Smooth muscle cell (in vitro differentiated cells): ENCODE measurements at regions not wholly inside any gene's neighbourhood (a gene's known extent, or its start where the extent isn't known, plus 50 kb on each side); places are given as distances from the start of the nearest gene placed in this dataset.
"Not testable (repeated sequence)": the region's sequence is repeated elsewhere in the genome, so short reads cannot be mapped to it uniquely, and the experiment has no call there.

Experiments used
- DNase-seq: peaks from one replicate; lab custom pipeline; 2025; ENCODE audit not compliant: unreplicated experiment; lab: John Stamatoyannopoulos, UW
- H2AFZ ChIP-seq: fragments of 200-600 bp; sonication (generic); 2 replicates; pipeline ENCODE4 v1.6.0; 2016; ENCODE audit warnings: antibody characterized with exemption, low read depth, mild to moderate bottlenecking
- H3F3A ChIP-seq: fragments of 200-600 bp; sonication (generic); 2 replicates; pipeline ENCODE4 v1.6.0; 2017; ENCODE audit warnings: antibody characterized with exemption, low read depth
- H3K27ac ChIP-seq: fragments of 200-600 bp; sonication (generic); 2 replicates; pipeline ENCODE4 v1.5.1; 2016; ENCODE audit warnings: low read depth, mild to moderate bottlenecking
- H3K27me3 ChIP-seq: fragments of 200-600 bp; sonication (generic); 2 replicates; pipeline ENCODE4 v1.6.1; 2016; ENCODE audit warnings: low read depth, mild to moderate bottlenecking
- H3K36me3 ChIP-seq: fragments of 200-600 bp; sonication (generic); 2 replicates; pipeline ENCODE4 v1.5.1; 2016; ENCODE audit warnings: low read depth
- H3K4me1 ChIP-seq: fragments of 200-600 bp; sonication (generic); 2 replicates; pipeline ENCODE4 v1.5.1; 2016; ENCODE audit warnings: low read depth
- H3K4me2 ChIP-seq: fragments of 200-600 bp; sonication (generic); 2 replicates; pipeline ENCODE4 v1.6.0; 2016; ENCODE audit warnings: mild to moderate bottlenecking
- H3K4me3 ChIP-seq: fragments of 200-600 bp; sonication (generic); 2 replicates; pipeline ENCODE4 v1.5.1; 2016; ENCODE audit warnings: mild to moderate bottlenecking
- H3K79me2 ChIP-seq: fragments of 200-600 bp; sonication (generic); 2 replicates; pipeline ENCODE4 v1.6.0; 2016; ENCODE audit warnings: low read depth, mild to moderate bottlenecking
- H3K9ac ChIP-seq: fragments of 200-600 bp; sonication (generic); 2 replicates; pipeline ENCODE4 v1.6.0; 2016; ENCODE audit warnings: low read depth
- H3K9me3 ChIP-seq: fragments of 200-600 bp; sonication (generic); replicated peaks from 2 replicates; pipeline ENCODE4 v1.5.1; 2016; ENCODE audit warnings: low read depth
- H4K20me1 ChIP-seq: fragments of 200-600 bp; sonication (generic); 2 replicates; pipeline ENCODE4 v1.6.0; 2016; ENCODE audit warnings: low read depth
- WGBS: methylation state at CpG from one replicate; pipeline ENCODE4 v1.1.7; 2016; ENCODE audit warnings: low lambda C conversion rate; 5-methylcytosine and 5-hydroxymethylcytosine counted together
- TF ChIP-seq, protein P1 (sequence below): fragments of 200-600 bp; sonication (generic); IDR thresholded peaks from 2 replicates; pipeline ENCODE4 v1.5.1; 2017; ENCODE audit warnings: borderline replicate concordance, mild to moderate bottlenecking, antibody characterized with exemption; ENCODE audit not compliant: insufficient read depth, poor library complexity, severe bottlenecking

DNA sequence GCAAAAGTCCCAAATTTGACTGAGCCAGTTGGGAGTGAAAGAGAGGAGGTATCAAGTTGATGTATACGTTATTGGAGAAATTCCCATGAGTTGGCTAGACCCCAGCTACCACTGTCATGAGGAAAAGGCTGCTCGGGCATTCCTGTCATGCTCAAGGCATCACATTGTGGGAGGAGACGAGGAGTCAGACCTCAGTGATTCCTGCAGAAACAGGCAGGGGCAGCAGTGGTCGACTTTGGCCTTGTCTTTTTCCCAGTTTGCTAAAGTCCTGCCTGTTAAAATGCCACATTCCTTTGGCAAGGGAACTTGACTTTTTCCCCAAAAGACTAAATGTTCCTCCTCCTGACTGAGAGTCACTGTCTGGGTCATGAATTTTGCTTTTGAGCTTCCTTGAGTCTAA, 295.5 kb upstream of the HS3ST5 start:
- Histone ChIP-seq H3K36me3 (no peaks in the 10 kb centered on the region), H3K27ac (no peak overlapping the region), H3K9me3 (no peaks in the 10 kb centered on the region), H3K4me2 (no peak overlapping the region), H2AFZ (no peak overlapping the region), H4K20me1 (no peaks in the 10 kb centered on the region), H3K79me2 (no peaks in the 10 kb centered on the region), H3K4me3 (no peak overlapping the region), H3K9ac (no peak overlapping the region), H3F3A (no peaks in the 10 kb centered on the region), H3K4me1 (no peaks in the 10 kb centered on the region), H3K27me3 (no peaks in the 10 kb centered on the region)
- TF ChIP-seq, protein P1, sequence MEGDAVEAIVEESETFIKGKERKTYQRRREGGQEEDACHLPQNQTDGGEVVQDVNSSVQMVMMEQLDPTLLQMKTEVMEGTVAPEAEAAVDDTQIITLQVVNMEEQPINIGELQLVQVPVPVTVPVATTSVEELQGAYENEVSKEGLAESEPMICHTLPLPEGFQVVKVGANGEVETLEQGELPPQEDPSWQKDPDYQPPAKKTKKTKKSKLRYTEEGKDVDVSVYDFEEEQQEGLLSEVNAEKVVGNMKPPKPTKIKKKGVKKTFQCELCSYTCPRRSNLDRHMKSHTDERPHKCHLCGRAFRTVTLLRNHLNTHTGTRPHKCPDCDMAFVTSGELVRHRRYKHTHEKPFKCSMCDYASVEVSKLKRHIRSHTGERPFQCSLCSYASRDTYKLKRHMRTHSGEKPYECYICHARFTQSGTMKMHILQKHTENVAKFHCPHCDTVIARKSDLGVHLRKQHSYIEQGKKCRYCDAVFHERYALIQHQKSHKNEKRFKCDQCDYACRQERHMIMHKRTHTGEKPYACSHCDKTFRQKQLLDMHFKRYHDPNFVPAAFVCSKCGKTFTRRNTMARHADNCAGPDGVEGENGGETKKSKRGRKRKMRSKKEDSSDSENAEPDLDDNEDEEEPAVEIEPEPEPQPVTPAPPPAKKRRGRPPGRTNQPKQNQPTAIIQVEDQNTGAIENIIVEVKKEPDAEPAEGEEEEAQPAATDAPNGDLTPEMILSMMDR = no peak
- no peak for DNase-seq
- 35% methylated on average over 4 of the region's 4 CpGs for WGBS

DNA sequence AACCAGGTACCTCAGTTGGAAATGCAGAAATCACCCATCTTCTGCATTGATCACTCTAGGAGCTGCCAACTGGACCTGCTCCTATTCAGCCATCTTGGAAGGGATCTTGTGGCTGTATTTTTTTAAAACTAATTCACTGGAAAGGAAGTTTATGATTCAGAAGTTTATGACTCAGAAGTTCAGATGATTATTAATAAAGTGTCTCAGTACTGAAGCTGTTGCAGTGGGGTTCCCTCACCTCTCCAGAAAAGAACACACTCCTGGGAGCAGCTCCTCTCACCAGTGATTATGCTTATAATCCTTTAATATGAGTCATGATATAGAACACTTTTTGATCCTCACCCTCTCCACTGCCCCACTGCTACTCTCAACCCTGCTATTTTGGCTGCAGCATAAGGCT, 291.2 kb upstream of the HS3ST5 start:
- no peak overlapping the region for H3K4me2 ChIP-seq
- no peaks in the 10 kb centered on the region for H3F3A ChIP-seq

DNA sequence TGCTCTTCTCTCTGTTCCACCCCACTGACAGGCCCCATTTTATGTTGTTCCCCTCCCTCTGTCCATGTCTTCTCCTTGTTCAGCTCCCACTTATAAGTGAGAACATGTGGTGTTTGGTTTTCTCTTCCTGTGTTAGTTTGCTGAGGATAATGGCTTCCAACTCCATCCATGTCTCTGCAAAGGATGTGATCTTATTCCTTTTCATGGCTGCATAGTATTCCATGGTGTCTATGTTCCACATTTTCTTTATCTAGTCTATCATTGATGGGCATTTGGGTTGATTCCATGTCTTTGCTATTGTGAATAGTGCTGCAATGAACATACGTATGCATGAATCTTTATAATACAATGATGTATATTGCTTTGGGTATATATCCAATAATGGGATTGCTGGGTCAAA, 283.4 kb upstream of the HS3ST5 start:
- not testable (repeated sequence) for H3K4me1 ChIP-seq, H3K9ac ChIP-seq, H3K4me2 ChIP-seq, H3K27ac ChIP-seq, H3K27me3 ChIP-seq, H3K36me3 ChIP-seq, H3K4me3 ChIP-seq, H3F3A ChIP-seq, H4K20me1 ChIP-seq, DNase-seq, H3K9me3 ChIP-seq, H3K79me2 ChIP-seq, H2AFZ ChIP-seq
- 92% methylated on average over 1 of the region's 1 CpG for WGBS

More for the DNA sequence above, 291.2 kb upstream of the HS3ST5 start:
- TF ChIP-seq, protein P1 = no peak
- Histone ChIP-seq H3K27me3 (no peaks in the 10 kb centered on the region), H3K9ac (no peak overlapping the region), H3K27ac (no peak overlapping the region), H2AFZ (no peak overlapping the region), H3K36me3 (no peaks in the 10 kb centered on the region), H3K4me3 (no peak overlapping the region), H3K79me2 (no peaks in the 10 kb centered on the region), H4K20me1 (no peaks in the 10 kb centered on the region), H3K4me1 (no peaks in the 10 kb centered on the region), H3K9me3 (no peaks in the 10 kb centered on the region)
- DNase-seq = no peak

DNA sequence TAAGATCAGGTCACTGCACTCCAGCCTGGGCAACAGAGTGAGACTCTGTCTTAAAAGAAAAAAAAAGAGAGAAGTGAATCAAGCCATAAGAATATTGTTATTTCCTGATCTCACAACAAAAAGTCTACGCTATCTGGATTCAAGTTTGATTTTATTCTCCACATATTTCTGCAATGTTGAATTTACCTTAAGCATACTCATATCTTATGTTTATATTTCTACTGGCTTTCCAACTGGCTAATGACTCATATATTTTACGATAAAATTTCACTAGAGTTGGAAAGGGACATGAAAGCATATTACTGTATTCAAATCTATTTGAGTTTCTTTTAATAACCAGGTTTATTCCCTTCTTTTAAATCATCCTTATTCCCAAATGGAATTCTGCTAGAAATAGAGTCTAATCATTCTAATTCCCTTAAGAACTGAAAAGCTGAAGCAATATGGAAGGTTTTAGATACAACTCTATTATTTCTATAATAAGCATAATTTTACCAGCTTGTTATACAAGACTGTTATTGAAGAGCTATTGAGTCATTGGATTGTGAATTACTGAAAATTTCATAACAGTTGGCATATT, 276.9 kb upstream of the HS3ST5 start:
- 80% methylated on average over 2 of the region's 2 CpGs for WGBS
- TF ChIP-seq, protein P1 = no peak

More for the DNA sequence above, 276.9 kb upstream of the HS3ST5 start:
- H3F3A ChIP-seq = no peaks in the 10 kb centered on the region
- H3K79me2 ChIP-seq = no peaks in the 10 kb centered on the region
- no peak for DNase-seq
- no peaks in the 10 kb centered on the region for H4K20me1 ChIP-seq
- no peak overlapping the region for H2AFZ ChIP-seq
- no peaks in the 10 kb centered on the region for H3K27me3 ChIP-seq
- H3K4me2 ChIP-seq = no peak overlapping the region
- H3K36me3 ChIP-seq = no peaks in the 10 kb centered on the region
- no peak overlapping the region for H3K9ac ChIP-seq
- H3K4me1 ChIP-seq = no peaks in the 10 kb centered on the region
- no peak overlapping the region for H3K27ac ChIP-seq
- H3K9me3 ChIP-seq = no peaks in the 10 kb centered on the region
- H3K4me3 ChIP-seq = no peak overlapping the region
